ENCODE measurements at regions not wholly inside any gene's neighbourhood (a gene's known extent, or its start where the extent isn't known, plus 50 kb on each side); places are given as distances from the start of the nearest gene placed in this dataset.

DNA sequence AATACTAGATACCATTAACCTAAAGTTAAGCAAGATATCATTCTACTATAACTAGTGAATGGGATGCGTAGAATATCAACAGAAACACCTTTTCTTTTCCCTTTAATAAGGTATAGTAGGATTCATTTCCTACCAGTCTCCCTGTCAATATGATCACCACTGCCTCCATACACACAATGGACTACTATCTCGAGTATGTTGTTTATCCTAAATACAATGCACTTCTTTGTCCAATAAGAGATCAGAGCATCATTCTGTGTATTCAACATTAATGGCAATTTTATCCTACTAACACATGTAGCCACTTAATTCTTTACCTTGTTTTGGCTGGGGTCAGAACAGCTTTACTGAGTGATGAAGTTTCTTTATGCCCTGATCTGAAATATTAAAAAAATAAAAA is 276.3 kb downstream of the TFEC start:
- TF ChIP-seq, protein P1, sequence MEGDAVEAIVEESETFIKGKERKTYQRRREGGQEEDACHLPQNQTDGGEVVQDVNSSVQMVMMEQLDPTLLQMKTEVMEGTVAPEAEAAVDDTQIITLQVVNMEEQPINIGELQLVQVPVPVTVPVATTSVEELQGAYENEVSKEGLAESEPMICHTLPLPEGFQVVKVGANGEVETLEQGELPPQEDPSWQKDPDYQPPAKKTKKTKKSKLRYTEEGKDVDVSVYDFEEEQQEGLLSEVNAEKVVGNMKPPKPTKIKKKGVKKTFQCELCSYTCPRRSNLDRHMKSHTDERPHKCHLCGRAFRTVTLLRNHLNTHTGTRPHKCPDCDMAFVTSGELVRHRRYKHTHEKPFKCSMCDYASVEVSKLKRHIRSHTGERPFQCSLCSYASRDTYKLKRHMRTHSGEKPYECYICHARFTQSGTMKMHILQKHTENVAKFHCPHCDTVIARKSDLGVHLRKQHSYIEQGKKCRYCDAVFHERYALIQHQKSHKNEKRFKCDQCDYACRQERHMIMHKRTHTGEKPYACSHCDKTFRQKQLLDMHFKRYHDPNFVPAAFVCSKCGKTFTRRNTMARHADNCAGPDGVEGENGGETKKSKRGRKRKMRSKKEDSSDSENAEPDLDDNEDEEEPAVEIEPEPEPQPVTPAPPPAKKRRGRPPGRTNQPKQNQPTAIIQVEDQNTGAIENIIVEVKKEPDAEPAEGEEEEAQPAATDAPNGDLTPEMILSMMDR (conservative IDR thresholded peaks at IDR 0.05), result no peak
- TF ChIP-seq EZH2 (IDR thresholded peaks at IDR 0.05; ENCODE audit: low read depth), result no peak

Data from PC-9 (cell line).